ENCODE measurements at regions not wholly inside any gene's neighbourhood (a gene's known extent, or its start where the extent isn't known, plus 50 kb on each side); places are given as distances from the start of the nearest gene placed in this dataset.
"Not testable (repeated sequence)": the region's sequence is repeated elsewhere in the genome, so short reads cannot be mapped to it uniquely, and the experiment has no call there.

- Histone ChIP-seq H3K27ac (ENCODE audit: low read length) (no peak overlapping the region), H3K9ac (ENCODE audit: low read length in 2 of 2) (no peak overlapping the region), H3K4me1 (ENCODE audit: control insufficient read depth, insufficient read depth, low read length) (no peaks in the 10 kb centered on the region), H3K27me3 (ENCODE audit: control insufficient read depth in 1 of 2, insufficient read depth in 2 of 2, low read length in 2 of 2) (no peaks in the 10 kb centered on the region), H3K4me3 (ENCODE audit: low read length in 2 of 2) (no peak overlapping the region), H3K9me3 (ENCODE audit: control insufficient read depth in 2 of 2, low read length in 2 of 2) (no peaks in the 10 kb centered on the region), H3K36me3 (ENCODE audit: control insufficient read depth in 2 of 2, insufficient read depth in 2 of 2, low read length in 2 of 2) (no peaks in the 10 kb centered on the region)
Measured at GRCh38 chr2:103169861-103170260, 408.0 kb downstream of the TMEM182 start.

- Histone ChIP-seq H3K36me3 (ENCODE audit: control insufficient read depth in 2 of 2, insufficient read depth in 2 of 2, low read length in 2 of 2) (no peaks in the 10 kb centered on the region), H3K27ac (ENCODE audit: low read length) (no peak overlapping the region), H3K4me3 (ENCODE audit: low read length in 2 of 2) (no peak overlapping the region), H3K4me1 (ENCODE audit: control insufficient read depth, insufficient read depth, low read length) (no peaks in the 10 kb centered on the region), H3K9me3 (ENCODE audit: control insufficient read depth in 2 of 2, low read length in 2 of 2) (no peaks in the 10 kb centered on the region), H3K9ac (ENCODE audit: low read length in 2 of 2) (no peak overlapping the region), H3K27me3 (ENCODE audit: control insufficient read depth in 1 of 2, insufficient read depth in 2 of 2, low read length in 2 of 2) (no peaks in the 10 kb centered on the region)
Measured at GRCh38 chr2:103172821-103173220, 411.0 kb downstream of the TMEM182 start.

- Histone ChIP-seq H3K9ac (ENCODE audit: low read length in 2 of 2) (no peak overlapping the region), H3K36me3 (ENCODE audit: control insufficient read depth in 2 of 2, insufficient read depth in 2 of 2, low read length in 2 of 2) (no peaks in the 10 kb centered on the region), H3K27ac (ENCODE audit: low read length) (no peak overlapping the region), H3K9me3 (ENCODE audit: control insufficient read depth in 2 of 2, low read length in 2 of 2) (no peaks in the 10 kb centered on the region), H3K4me1 (ENCODE audit: control insufficient read depth, insufficient read depth, low read length) (no peaks in the 10 kb centered on the region), H3K4me3 (ENCODE audit: low read length in 2 of 2) (no peak overlapping the region), H3K27me3 (ENCODE audit: control insufficient read depth in 1 of 2, insufficient read depth in 2 of 2, low read length in 2 of 2) (no peaks in the 10 kb centered on the region)
Measured at GRCh38 chr2:103174711-103175110, 412.9 kb downstream of the TMEM182 start.

- H3K4me3 ChIP-seq (ENCODE audit: low read length in 2 of 2): no peak overlapping the region
- H3K36me3 ChIP-seq (ENCODE audit: control insufficient read depth in 2 of 2, insufficient read depth in 2 of 2, low read length in 2 of 2): no peaks in the 10 kb centered on the region
- no peaks in the 10 kb centered on the region for H3K9me3 ChIP-seq (ENCODE audit: control insufficient read depth in 2 of 2, low read length in 2 of 2)
- H3K27ac ChIP-seq (ENCODE audit: low read length): no peak overlapping the region
- H3K27me3 ChIP-seq (ENCODE audit: control insufficient read depth in 1 of 2, insufficient read depth in 2 of 2, low read length in 2 of 2): no peaks in the 10 kb centered on the region
- no peak overlapping the region for H3K9ac ChIP-seq (ENCODE audit: low read length in 2 of 2)
- H3K4me1 ChIP-seq (ENCODE audit: control insufficient read depth, insufficient read depth, low read length): no peaks in the 10 kb centered on the region
Measured at GRCh38 chr2:103176294-103176915, 414.6 kb downstream of the TMEM182 start.

GRCh38 chr2:103179798-103180197, 418.0 kb downstream of the TMEM182 start:
- Histone ChIP-seq H3K27ac (ENCODE audit: low read length) (peak overlapping the region; percentile 53), H3K9ac (ENCODE audit: low read length in 2 of 2) (no peak overlapping the region), H3K27me3 (ENCODE audit: control insufficient read depth in 1 of 2, insufficient read depth in 2 of 2, low read length in 2 of 2) (no peaks in the 10 kb centered on the region), H3K4me3 (ENCODE audit: low read length in 2 of 2) (no peak overlapping the region), H3K36me3 (ENCODE audit: control insufficient read depth in 2 of 2, insufficient read depth in 2 of 2, low read length in 2 of 2) (no peaks in the 10 kb centered on the region), H3K4me1 (ENCODE audit: control insufficient read depth, insufficient read depth, low read length) (no peaks in the 10 kb centered on the region), H3K9me3 (ENCODE audit: control insufficient read depth in 2 of 2, low read length in 2 of 2) (no peaks in the 10 kb centered on the region)

- H3K4me1 ChIP-seq (ENCODE audit: control insufficient read depth, insufficient read depth, low read length): no peaks in the 10 kb centered on the region
- H3K36me3 ChIP-seq (ENCODE audit: control insufficient read depth in 2 of 2, insufficient read depth in 2 of 2, low read length in 2 of 2): no peaks in the 10 kb centered on the region
- H3K27me3 ChIP-seq (ENCODE audit: control insufficient read depth in 1 of 2, insufficient read depth in 2 of 2, low read length in 2 of 2): no peaks in the 10 kb centered on the region
- no peaks in the 10 kb centered on the region for H3K9me3 ChIP-seq (ENCODE audit: control insufficient read depth in 2 of 2, low read length in 2 of 2)
- H3K9ac ChIP-seq (ENCODE audit: low read length in 2 of 2): no peak overlapping the region
- H3K4me3 ChIP-seq (ENCODE audit: low read length in 2 of 2): no peak overlapping the region
- no peak overlapping the region for H3K27ac ChIP-seq (ENCODE audit: low read length)
Measured at GRCh38 chr2:103183061-103183460, 421.2 kb downstream of the TMEM182 start.

- Histone ChIP-seq H3K36me3 (ENCODE audit: control insufficient read depth in 2 of 2, insufficient read depth in 2 of 2, low read length in 2 of 2) (no peaks in the 10 kb centered on the region), H3K9ac (ENCODE audit: low read length in 2 of 2) (no peak overlapping the region), H3K4me3 (ENCODE audit: low read length in 2 of 2) (no peak overlapping the region), H3K27ac (ENCODE audit: low read length) (no peak overlapping the region), H3K27me3 (ENCODE audit: control insufficient read depth in 1 of 2, insufficient read depth in 2 of 2, low read length in 2 of 2) (no peaks in the 10 kb centered on the region), H3K9me3 (ENCODE audit: control insufficient read depth in 2 of 2, low read length in 2 of 2) (no peaks in the 10 kb centered on the region), H3K4me1 (ENCODE audit: control insufficient read depth, insufficient read depth, low read length) (no peaks in the 10 kb centered on the region)
Measured at GRCh38 chr2:103196802-103197201, 435.0 kb downstream of the TMEM182 start.

GRCh38 chr2:103200774-103201173, 438.9 kb downstream of the TMEM182 start:
- not testable (repeated sequence) for H3K36me3 ChIP-seq (ENCODE audit: control insufficient read depth in 2 of 2, insufficient read depth in 2 of 2, low read length in 2 of 2)

GRCh38 chr2:103208916-103209315, 447.1 kb downstream of the TMEM182 start:
- Histone ChIP-seq H3K9ac (ENCODE audit: low read length in 2 of 2) (no peak overlapping the region), H3K27ac (ENCODE audit: low read length) (no peak overlapping the region), H3K9me3 (ENCODE audit: control insufficient read depth in 2 of 2, low read length in 2 of 2) (peaks cover 0 to 3% of the 10 kb centered on the region in 2 donors), H3K27me3 (ENCODE audit: control insufficient read depth in 1 of 2, insufficient read depth in 2 of 2, low read length in 2 of 2) (no peaks in the 10 kb centered on the region), H3K4me3 (ENCODE audit: low read length in 2 of 2) (no peak overlapping the region), H3K4me1 (ENCODE audit: control insufficient read depth, insufficient read depth, low read length) (no peaks in the 10 kb centered on the region), H3K36me3 (ENCODE audit: control insufficient read depth in 2 of 2, insufficient read depth in 2 of 2, low read length in 2 of 2) (no peaks in the 10 kb centered on the region)

More at GRCh38 chr2:103200774-103201173, 438.9 kb downstream of the TMEM182 start:
- H3K9ac ChIP-seq (ENCODE audit: low read length in 2 of 2); H3K9me3 ChIP-seq (ENCODE audit: control insufficient read depth in 2 of 2, low read length in 2 of 2); H3K27ac ChIP-seq (ENCODE audit: low read length); H3K4me3 ChIP-seq (ENCODE audit: low read length in 2 of 2); H3K4me1 ChIP-seq (ENCODE audit: control insufficient read depth, insufficient read depth, low read length); H3K27me3 ChIP-seq (ENCODE audit: control insufficient read depth in 1 of 2, insufficient read depth in 2 of 2, low read length in 2 of 2): not testable (repeated sequence)

- no peaks in the 10 kb centered on the region for H3K4me1 ChIP-seq (ENCODE audit: control insufficient read depth, insufficient read depth, low read length)
- H3K27me3 ChIP-seq (ENCODE audit: control insufficient read depth in 1 of 2, insufficient read depth in 2 of 2, low read length in 2 of 2): no peaks in the 10 kb centered on the region
- no peak overlapping the region for H3K27ac ChIP-seq (ENCODE audit: low read length)
- H3K4me3 ChIP-seq (ENCODE audit: low read length in 2 of 2): no peak overlapping the region
- H3K9me3 ChIP-seq (ENCODE audit: control insufficient read depth in 2 of 2, low read length in 2 of 2): peaks cover 0 to 5% of the 10 kb centered on the region in 2 donors
- no peak overlapping the region for H3K9ac ChIP-seq (ENCODE audit: low read length in 2 of 2)
- H3K36me3 ChIP-seq (ENCODE audit: control insufficient read depth in 2 of 2, insufficient read depth in 2 of 2, low read length in 2 of 2): no peaks in the 10 kb centered on the region
Measured at GRCh38 chr2:103213028-103213542, 451.3 kb downstream of the TMEM182 start.

- Histone ChIP-seq H3K27ac (ENCODE audit: low read length) (no peak overlapping the region), H3K4me3 (ENCODE audit: low read length in 2 of 2) (no peak overlapping the region), H3K27me3 (ENCODE audit: control insufficient read depth in 1 of 2, insufficient read depth in 2 of 2, low read length in 2 of 2) (no peaks in the 10 kb centered on the region), H3K9me3 (ENCODE audit: control insufficient read depth in 2 of 2, low read length in 2 of 2) (peaks cover 0 to 3% of the 10 kb centered on the region in 2 donors), H3K36me3 (ENCODE audit: control insufficient read depth in 2 of 2, insufficient read depth in 2 of 2, low read length in 2 of 2) (no peaks in the 10 kb centered on the region), H3K4me1 (ENCODE audit: control insufficient read depth, insufficient read depth, low read length) (no peaks in the 10 kb centered on the region), H3K9ac (ENCODE audit: low read length in 2 of 2) (no peak overlapping the region)
Measured at GRCh38 chr2:103218516-103218915, 456.7 kb downstream of the TMEM182 start.

Measured in stomach smooth muscle (tissue), 2 donors.